Loucy (cell line): ENCODE measurements at regions not wholly inside any gene's neighbourhood (a gene's known extent, or its start where the extent isn't known, plus 50 kb on each side); places are given as distances from the start of the nearest gene placed in this dataset.

Source experiments
- H2AFZ ChIP-seq: fragments of 200-600 bp; sonication (generic); 2 replicates; pipeline ENCODE4 v1.6.0; 2016; ENCODE audit warnings: antibody characterized with exemption, mild to moderate bottlenecking, low read length, moderate library complexity
- H3F3A ChIP-seq: fragments of 200-600 bp; 2 replicates; pipeline ENCODE4 v1.6.0; 2016; ENCODE audit warnings: antibody characterized with exemption, low read depth, mild to moderate bottlenecking
- H3K27me3 ChIP-seq: fragments of 200-600 bp; sonication (generic); 2 replicates; pipeline ENCODE4 v1.6.1; 2014; ENCODE audit warnings: low read length, mild to moderate bottlenecking; ENCODE audit not compliant: insufficient read depth, poor library complexity, severe bottlenecking
- H3K36me3 ChIP-seq: fragments of 200-600 bp; sonication (generic); 2 replicates; pipeline ENCODE4 v1.6.1; 2016; ENCODE audit warnings: low read length; ENCODE audit not compliant: insufficient read depth
- H3K4me1 ChIP-seq: fragments of 200-600 bp; sonication (generic); 2 replicates; pipeline ENCODE4 v1.5.1; 2014; ENCODE audit warnings: low read length, mild to moderate bottlenecking; ENCODE audit not compliant: insufficient read depth, poor library complexity, severe bottlenecking
- H3K4me2 ChIP-seq: fragments of 200-600 bp; sonication (generic); 2 replicates; pipeline ENCODE4 v1.6.0; 2014; ENCODE audit warnings: antibody characterized with exemption, low read length, low read depth, mild to moderate bottlenecking; ENCODE audit not compliant: poor library complexity, severe bottlenecking
- H3K4me3 ChIP-seq: fragments of 200-600 bp; sonication (generic); 2 replicates; pipeline ENCODE4 v1.5.1; 2014; ENCODE audit warnings: low read length, mild to moderate bottlenecking, mixed read lengths; ENCODE audit not compliant: poor library complexity, severe bottlenecking
- H3K79me2 ChIP-seq: fragments of 200-600 bp; sonication (generic); 2 replicates; pipeline ENCODE4 v1.6.1; 2014; ENCODE audit warnings: low read length; ENCODE audit not compliant: insufficient read depth
- H3K9ac ChIP-seq: fragments of 200-600 bp; sonication (generic); 2 replicates; pipeline ENCODE4 v1.6.0; 2014; ENCODE audit warnings: mild to moderate bottlenecking, low read depth, low read length, moderate library complexity; ENCODE audit not compliant: poor library complexity, severe bottlenecking
- H3K9me2 ChIP-seq: fragments of 200-600 bp; sonication (generic); replicated peaks from 2 replicates; pipeline ENCODE4 v1.6.1; 2016; ENCODE audit warnings: low read depth, low read length, mixed read lengths
- H3K9me3 ChIP-seq: fragments of 200-600 bp; sonication (generic); 2 replicates; pipeline ENCODE4 v1.6.1; 2014; ENCODE audit warnings: mild to moderate bottlenecking, antibody characterized with exemption, low read length, low read depth; ENCODE audit not compliant: insufficient read depth
- H4K20me1 ChIP-seq: fragments of 200-600 bp; sonication (generic); 2 replicates; pipeline ENCODE4 v1.6.0; 2014; ENCODE audit warnings: antibody characterized with exemption, low read length, mild to moderate bottlenecking; ENCODE audit not compliant: insufficient read depth, poor library complexity, severe bottlenecking
- EZH2phosphoT487 ChIP-seq: fragments of 200-600 bp; IDR thresholded peaks from 2 replicates; pipeline ENCODE4 v1.6.1; 2018; ENCODE audit warnings: antibody characterized with exemption, mild to moderate bottlenecking, moderate library complexity, borderline replicate concordance
- TF ChIP-seq, protein P1 (sequence below): fragments of 200-600 bp; sonication (generic); conservative IDR thresholded peaks from 2 replicates; pipeline ENCODE4 v1.5.1; 2014; ENCODE audit warnings: mild to moderate bottlenecking, antibody characterized with exemption, low read length

DNA sequence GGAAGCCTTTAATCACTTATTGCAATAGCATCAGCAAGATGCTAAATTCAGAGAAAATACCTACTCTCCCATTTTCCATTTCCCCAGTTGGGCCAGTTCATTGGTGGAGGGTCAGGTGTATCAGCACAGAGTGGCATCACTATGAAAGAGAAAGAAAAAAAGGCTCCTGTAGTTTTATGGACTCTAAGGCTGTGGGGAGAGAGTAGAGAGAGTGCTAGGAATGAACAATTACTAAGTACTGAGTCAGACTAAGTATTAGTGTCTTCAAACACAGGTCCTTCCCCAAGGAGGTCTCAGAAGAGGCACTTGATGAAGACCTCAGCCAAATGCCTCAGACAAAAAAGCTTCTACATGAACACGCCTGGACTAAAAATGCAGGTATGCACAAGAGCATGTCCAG, 1061.9 kb downstream of the FSTL5 start:
- no peaks in the 10 kb centered on the region for H3F3A ChIP-seq
- H3K4me1 ChIP-seq: no peaks in the 10 kb centered on the region
- no peaks in the 10 kb centered on the region for H3K36me3 ChIP-seq
- no peak overlapping the region for H3K4me2 ChIP-seq
- H3K9ac ChIP-seq: no peak overlapping the region
- no peaks in the 10 kb centered on the region for H3K79me2 ChIP-seq
- H3K9me3 ChIP-seq: no peaks in the 10 kb centered on the region
- no peak overlapping the region for H2AFZ ChIP-seq
- no peaks in the 10 kb centered on the region for H4K20me1 ChIP-seq
- H3K27me3 ChIP-seq: no peaks in the 10 kb centered on the region
- no peak for TF ChIP-seq EZH2phosphoT487
- TF ChIP-seq, protein P1, sequence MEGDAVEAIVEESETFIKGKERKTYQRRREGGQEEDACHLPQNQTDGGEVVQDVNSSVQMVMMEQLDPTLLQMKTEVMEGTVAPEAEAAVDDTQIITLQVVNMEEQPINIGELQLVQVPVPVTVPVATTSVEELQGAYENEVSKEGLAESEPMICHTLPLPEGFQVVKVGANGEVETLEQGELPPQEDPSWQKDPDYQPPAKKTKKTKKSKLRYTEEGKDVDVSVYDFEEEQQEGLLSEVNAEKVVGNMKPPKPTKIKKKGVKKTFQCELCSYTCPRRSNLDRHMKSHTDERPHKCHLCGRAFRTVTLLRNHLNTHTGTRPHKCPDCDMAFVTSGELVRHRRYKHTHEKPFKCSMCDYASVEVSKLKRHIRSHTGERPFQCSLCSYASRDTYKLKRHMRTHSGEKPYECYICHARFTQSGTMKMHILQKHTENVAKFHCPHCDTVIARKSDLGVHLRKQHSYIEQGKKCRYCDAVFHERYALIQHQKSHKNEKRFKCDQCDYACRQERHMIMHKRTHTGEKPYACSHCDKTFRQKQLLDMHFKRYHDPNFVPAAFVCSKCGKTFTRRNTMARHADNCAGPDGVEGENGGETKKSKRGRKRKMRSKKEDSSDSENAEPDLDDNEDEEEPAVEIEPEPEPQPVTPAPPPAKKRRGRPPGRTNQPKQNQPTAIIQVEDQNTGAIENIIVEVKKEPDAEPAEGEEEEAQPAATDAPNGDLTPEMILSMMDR: no peak
- no peaks in the 10 kb centered on the region for H3K9me2 ChIP-seq
- H3K4me3 ChIP-seq: no peak overlapping the region

DNA sequence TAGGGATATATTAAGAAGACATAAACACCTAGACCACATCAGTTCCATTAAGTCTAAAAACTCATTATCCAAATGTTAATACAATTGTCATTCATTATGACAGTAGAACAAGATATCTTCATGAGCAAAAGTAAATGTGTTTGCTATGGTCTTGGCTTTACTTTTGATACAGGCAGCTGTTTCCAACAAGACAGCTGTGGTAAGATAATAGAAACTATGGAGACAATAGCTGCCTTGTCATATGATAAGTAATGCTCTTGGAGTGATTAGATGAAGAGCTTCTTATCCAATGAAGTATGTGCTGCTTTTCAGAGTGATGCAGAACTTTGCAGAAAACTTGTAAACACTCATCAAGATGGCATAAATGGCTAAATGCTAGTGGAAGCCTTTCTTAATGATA, 1066.0 kb downstream of the FSTL5 start:
- no peaks in the 10 kb centered on the region for H3F3A ChIP-seq
- no peaks in the 10 kb centered on the region for H4K20me1 ChIP-seq
- no peaks in the 10 kb centered on the region for H3K36me3 ChIP-seq
- no peaks in the 10 kb centered on the region for H3K27me3 ChIP-seq
- no peaks in the 10 kb centered on the region for H3K4me1 ChIP-seq
- no peak overlapping the region for H3K9ac ChIP-seq
- no peak overlapping the region for H3K4me3 ChIP-seq
- no peak overlapping the region for H2AFZ ChIP-seq
- H3K9me3 ChIP-seq: no peaks in the 10 kb centered on the region
- no peak overlapping the region for H3K4me2 ChIP-seq
- TF ChIP-seq EZH2phosphoT487: no peak
- TF ChIP-seq, protein P1: no peak
- H3K79me2 ChIP-seq: no peaks in the 10 kb centered on the region
- H3K9me2 ChIP-seq: no peaks in the 10 kb centered on the region

DNA sequence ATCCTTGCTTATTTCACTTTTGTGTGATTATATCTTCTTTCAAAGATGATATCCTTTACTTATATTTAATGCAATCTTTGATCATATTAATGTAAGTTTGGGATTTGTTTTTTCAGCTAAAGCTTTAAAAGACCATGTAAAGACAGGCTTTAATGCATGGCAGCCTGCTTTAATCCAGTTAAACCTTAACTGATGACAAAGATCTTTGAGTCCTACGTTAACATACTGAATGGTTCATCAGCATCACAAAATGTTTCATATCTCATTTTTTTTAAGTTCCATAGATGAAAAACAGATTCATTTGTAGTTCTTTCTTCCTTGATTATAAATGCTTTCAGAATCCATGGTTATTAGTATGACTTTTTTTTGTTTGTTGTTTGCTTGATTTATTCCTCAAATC, 1102.8 kb downstream of the FSTL5 start:
- H3K9ac ChIP-seq: no peak overlapping the region
- H3K9me2 ChIP-seq: no peaks in the 10 kb centered on the region
- no peaks in the 10 kb centered on the region for H3K4me1 ChIP-seq
- no peaks in the 10 kb centered on the region for H3K9me3 ChIP-seq
- TF ChIP-seq, protein P1: no peak
- no peak for TF ChIP-seq EZH2phosphoT487
- no peak overlapping the region for H2AFZ ChIP-seq
- no peaks in the 10 kb centered on the region for H4K20me1 ChIP-seq
- no peak overlapping the region for H3K4me3 ChIP-seq
- H3K4me2 ChIP-seq: no peak overlapping the region
- no peaks in the 10 kb centered on the region for H3K36me3 ChIP-seq
- H3F3A ChIP-seq: no peaks in the 10 kb centered on the region
- no peaks in the 10 kb centered on the region for H3K27me3 ChIP-seq
- H3K79me2 ChIP-seq: no peaks in the 10 kb centered on the region
